NCI-H2196 (cell line): ENCODE measurements at regions not wholly inside any gene's neighbourhood (a gene's known extent, or its start where the extent isn't known, plus 50 kb on each side); places are given as distances from the start of the nearest gene placed in this dataset.
"Not testable (repeated sequence)": the region's sequence is repeated elsewhere in the genome, so short reads cannot be mapped to it uniquely, and the experiment has no call there.

Experiments
- DNase-seq: peaks from one replicate; lab custom pipeline; 2025; ENCODE audit not compliant: unreplicated experiment; lab: John Stamatoyannopoulos, UW

DNA sequence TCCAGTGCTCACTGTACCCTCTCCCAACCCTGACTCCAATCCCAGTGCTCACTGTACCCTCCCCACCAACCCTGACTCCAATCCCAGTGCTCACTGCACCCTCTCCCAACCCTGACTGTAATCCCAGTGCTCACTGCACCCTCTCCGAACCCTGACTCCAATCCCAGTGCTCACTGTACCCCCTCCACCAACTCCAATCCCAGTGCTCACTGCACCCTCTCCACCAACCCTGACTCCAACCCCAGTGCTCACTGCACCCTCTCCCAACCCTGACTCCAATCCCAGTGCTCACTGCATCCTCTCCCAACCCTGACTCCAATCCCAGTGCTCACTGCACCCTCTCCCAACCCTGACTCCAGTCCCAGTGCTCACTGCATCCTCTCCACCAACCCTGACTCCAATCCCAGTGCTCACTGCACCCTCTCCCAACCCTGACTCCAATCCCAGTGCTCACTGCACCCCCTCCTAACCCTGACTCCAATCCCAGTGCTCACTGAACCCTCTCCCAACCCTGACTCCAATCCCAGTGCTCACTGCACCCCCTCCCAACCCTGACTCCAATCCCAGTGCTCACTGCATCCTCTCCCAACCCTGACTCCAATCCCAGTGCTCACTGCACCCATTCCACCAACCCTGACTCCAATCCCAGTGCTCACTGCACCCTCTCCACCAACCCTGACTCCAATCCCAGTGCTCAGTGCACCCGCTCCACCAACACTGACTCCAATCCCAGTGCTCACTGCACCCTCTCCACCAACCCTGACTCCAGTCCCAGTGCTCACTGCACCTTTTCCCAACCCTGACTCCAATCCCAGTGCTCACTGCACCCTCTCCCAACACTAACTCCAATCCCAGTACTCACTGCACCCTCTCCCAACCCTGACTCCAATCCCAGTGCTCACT lies 136.3 kb upstream of the ZNF618 start:
- DNase-seq, result not testable (repeated sequence)

DNA sequence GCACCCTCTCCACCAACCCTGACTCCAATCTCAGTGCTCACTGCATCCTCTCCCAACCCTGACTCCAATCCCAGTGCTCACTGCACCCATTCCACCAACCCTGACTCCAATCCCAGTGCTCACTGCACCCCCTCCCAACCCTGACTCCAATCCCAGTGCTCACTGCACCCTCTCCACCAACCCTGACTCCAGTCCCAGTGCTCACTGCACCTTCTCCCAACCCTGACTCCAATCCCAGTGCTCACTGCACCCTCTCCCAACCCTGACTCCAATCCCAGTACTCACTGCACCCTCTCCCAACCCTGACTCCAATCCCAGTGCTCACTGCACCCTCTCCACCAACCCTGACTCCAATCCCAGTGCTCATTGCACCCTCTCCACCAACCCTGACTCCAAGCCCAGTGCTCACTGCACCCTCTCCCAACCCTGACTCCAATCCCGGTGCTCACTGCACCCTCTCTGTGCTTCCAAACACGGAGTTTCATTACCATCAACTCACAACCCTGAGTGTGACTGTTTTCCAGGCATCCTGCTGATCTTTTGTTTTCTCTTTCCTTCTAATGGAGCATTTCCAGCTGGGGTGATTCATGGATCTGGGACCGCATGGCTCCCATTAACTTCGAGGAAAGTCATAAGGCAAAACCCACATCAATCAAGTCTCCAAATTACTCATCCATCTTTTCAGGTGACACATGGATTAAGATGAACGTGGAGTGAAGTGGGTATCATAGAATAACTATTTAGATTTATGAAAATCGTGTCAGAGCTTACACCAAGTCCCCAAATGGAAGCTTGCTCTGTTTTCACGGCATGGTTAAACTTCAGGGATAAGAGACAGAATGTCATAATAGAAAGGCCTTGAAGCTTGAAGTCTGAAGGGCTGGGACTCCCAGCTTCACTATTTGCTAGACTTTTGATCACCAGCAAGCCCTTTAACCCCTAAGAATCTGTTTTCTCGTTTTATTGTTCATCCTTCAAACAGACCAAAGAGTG lies 135.3 kb upstream of the ZNF618 start:
- DNase-seq, result not testable (repeated sequence)

DNA sequence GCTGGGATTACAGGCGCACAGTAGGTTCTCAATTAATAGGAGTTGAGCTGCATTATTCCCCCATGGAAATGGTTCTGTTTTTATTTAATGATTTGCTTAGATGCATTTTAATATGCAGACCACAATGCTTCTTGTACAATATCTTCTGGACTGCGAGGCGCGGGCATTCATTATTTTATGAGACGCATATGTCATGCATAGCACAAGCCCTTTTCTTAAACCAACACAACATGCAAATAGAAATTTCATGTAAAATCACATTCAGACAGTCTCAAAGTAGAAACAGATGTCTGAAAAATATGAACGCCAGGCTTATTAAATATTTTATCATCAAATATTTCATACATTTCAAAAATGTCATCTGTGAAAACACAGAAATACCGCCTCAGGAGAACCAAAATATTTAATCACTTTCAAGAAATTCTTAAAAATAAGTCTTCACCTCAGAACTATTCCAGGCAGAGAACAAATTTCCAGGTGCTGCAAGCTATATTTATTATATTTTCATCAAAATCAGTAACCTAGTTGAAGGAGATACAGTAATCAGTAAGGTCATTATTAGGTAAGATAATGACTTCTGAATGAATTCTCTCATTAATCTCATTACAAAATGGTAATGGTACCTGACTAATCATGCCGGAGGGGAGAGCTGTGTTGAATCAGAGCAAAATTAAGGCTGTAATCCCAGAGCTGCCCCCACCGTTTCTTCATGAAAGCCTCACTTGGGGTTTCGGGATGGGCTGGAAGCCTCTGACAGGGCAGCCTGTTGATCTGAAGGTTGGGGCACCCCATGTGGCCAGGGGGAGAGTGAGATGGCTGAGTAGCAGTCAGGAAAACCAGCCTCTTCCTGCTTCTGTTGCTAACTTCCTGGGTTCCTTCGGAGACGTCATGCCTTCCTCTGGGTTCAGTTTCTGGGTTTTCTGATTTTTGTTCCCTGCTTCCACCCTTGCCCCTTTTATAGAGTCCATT lies 133.9 kb upstream of the ZNF618 start:
- DNase-seq, result no peak

DNA sequence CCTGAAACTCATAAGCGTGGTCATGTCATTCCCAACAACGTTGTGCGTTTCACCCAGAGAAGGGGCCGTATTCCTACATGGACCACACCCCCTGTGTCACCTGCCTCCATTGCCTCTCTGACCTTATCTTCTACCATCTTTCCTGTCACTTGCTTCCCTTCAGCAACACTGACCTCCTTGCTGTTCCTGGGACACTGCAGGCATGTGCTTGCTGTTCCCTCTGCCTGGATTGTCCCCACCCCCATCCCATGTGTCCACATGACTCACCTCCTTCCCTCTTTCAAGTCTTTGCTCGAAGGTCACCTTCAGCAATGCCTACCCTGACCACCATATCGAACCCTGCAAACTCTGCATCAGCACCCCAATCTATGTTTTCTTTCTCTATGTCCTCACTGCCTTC lies 133.2 kb upstream of the ZNF618 start:
- no peak for DNase-seq

DNA sequence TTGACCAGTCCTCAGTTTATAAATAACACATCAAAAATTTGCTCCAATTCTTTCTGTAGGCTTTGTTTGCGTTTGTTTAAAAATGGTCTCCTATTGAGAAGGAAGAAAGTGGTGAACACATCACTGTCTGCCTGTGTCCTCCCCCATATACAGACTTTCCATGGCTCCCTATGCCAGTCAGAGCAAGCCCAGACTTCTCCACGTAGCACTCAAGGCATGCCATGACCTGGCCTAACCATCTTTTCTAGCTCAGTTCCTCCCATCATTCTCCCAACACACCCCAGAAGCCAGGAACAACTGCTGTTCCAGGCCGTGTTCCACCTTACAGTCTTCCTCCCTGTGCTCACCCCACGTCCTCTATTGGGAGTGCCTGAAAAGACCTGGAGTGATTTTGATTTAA lies 129.6 kb upstream of the ZNF618 start:
- DNase-seq, result no peak

DNA sequence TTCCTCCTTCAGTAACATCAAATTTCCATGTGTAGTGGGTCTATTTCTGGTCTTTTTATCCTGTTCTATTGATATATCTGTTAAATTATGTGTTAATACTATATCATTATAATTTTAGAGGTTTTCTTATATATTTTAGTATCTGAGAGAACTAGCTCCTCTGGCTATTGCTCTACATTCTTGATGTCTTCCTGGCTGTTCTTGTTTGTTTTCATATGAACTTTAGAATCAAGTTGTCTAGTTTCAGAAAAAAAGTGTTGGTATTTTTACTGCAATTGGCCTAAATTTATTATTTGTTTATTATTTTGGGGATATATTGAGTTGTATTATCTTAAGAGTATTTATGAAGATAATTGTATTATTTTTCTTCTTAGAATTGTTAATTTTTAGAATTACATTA lies 128.0 kb upstream of the ZNF618 start:
- DNase-seq, result no peak

DNA sequence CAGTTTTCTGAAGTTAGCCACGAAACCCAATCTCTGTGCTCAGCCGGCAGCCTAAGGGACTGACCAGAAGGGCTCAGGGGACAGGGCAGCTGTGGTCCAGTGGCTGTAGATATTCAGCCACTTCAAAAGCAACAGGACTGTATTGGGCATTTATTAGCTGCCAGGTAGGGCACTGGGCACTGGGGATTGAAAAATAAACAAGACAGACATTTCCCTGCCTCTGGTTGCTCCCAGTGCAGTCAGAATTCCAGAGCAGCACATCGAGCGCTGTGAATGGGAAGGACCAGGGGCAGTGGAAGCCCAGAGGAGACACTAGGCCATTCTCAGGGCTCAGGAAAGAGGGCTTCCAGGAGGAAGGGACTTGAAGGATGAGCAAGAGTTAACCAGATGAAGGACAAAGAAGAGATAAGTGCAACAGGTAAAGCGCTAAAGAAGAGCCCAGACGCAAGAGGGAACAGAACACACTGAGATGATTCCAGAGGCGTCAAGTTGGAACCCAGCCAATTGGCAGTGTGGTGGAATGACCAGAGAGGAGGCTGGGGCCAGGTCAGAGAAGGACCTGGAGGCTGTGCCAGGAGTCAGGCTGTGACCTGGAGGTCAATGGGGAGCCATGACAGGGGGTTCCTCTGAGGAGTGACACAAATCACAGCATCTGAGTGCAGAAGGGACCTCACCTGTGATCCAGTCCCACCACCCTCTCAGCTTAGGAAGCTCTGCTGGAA lies 122.5 kb upstream of the ZNF618 start:
- no peak for DNase-seq

DNA sequence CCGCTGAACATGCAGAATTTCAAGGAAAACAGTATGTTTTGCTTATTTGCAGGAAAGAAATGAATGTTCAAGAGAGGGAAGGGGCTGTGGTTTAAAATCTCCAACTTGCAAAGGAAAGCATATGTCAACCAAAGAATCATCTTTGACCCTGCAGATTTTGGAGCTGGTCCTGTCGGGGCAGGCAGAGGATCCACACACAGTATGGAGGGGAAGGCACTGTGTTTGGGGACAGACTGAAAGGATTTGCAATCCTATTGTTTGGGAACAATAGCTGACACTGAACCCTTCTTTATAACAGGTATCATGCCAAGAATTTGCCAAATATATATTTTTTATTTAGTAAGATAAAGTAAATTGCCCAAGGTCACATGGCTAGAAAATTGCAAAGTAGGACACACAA lies 121.4 kb upstream of the ZNF618 start:
- DNase-seq, result no peak

DNA sequence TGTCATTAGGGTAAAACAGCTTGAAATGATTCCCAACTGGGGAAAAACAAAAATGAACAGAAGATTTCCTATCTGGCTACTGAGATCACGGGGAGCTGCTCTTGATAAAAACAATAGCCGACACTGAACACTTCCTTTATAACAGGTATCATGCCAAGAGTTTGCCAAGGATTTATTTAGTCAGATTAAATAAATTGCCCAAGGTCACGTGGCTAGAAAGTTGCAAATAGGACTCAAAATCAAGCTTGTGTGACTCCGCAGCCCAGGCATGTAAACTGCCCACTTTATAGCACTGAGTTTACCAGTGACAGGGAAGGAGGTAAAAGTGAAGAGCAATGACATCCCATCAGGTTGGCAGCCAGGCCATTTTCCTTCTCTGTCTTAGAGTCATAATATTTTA lies 120.7 kb upstream of the ZNF618 start:
- no peak for DNase-seq

DNA sequence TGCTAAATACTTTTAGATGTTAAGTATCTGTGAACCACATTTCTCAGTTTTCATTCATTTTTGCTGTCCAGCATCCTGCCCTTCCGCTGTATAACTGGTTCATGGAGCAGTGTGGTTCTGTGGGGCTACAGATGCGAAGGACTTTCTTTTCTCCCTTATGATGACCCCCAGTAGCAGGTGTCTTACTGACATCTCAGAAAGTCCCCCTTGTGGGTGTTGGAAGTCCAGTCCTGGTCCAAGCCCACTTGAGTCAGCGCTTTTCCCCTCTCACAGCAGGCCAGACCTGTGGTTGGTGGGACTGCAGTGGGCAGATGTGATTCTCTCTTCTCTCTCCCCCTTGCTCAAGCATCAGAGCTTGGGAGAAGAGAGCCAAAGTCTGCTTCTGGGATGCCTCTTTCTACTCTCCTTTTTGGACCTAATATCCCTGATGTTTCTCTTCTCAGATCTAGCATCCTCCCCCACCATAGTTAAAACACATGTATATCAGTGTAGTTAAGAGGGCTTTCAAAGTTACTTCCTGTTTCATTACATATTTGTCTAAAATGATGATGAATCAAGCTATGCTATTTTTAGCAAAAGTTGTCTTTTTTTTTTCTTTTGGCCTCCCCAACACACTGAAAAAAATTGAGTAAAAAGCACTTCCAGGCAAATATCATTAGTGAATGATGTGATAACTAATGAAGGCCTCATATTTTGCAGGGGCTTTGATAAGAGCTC lies 119.5 kb upstream of the ZNF618 start:
- no peak for DNase-seq

DNA sequence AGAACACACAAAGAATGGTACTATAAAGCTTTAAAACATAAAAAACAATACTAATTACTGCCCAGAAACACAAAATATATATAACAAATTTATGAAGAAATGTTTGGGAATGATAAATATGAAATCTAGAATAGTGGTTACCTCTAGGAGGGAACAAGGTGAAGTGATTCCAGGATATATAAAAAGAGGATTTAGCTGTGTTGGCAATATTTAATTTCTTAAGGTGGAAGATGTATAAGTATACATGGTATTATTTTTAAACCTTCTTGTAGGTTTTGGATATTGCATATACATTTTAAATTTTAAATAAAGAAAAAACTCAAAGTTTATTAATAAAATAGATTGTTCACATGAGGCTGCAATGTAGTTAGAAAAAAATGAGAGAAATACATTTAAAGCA lies 112.7 kb upstream of the ZNF618 start:
- no peak for DNase-seq

DNA sequence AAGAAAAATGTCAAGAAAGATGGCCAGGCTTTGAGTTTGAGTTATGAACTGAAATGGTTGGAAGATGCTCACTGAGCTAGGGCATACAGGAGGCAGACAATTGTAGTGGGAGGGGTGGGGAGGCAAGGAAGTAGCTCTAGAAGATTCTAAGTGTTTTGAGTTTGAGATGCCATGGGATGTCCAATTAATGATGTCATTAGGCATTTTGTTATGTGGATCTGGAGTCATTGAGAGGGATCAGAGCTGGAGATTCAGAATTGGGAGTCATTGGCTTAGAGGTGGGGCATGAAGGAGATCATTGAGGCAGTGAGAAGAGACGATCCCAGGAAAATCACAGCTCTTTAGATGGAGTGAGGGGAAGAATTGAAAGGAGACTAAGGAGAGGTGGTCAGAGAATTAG lies 111.5 kb upstream of the ZNF618 start:
- no peak for DNase-seq

DNA sequence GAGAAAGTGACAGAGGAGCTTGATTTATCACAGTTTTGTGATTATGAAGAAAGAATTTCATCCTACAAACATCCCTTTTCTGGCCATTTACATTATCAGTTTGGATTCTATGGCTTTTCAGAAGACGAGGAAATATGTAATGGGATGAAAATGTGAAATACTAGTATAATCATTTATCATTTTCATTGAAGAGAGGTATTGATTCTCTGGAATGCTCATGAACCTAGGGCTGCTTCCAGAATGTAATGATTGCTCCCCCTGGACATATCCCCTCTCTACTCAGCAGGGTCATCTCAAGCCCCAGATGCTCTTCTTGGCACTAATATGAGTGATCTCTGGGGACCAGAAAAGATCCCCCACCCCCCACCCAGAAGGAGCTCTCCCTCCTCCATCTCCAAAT lies 106.7 kb upstream of the ZNF618 start:
- DNase-seq, result no peak

DNA sequence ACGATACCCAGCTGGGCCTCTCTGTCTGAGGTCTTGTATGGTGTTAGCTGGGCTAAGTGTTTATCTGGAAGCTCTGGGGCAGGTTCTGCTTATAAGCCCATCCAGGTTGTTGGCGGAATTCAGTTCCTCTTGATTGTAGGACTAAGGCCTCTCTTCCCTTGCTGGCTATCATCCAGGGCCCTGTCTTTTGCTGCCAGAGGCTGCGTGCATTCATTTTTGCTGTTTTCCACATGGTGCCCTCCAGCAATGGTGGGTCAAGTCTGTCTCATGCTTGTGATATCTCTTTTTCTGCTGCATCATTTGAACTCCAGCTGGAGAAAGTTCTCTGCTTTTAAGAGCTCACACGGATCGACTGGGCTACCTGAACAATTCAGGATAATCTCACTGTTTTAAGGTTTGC lies 105.7 kb upstream of the ZNF618 start:
- DNase-seq, result no peak

DNA sequence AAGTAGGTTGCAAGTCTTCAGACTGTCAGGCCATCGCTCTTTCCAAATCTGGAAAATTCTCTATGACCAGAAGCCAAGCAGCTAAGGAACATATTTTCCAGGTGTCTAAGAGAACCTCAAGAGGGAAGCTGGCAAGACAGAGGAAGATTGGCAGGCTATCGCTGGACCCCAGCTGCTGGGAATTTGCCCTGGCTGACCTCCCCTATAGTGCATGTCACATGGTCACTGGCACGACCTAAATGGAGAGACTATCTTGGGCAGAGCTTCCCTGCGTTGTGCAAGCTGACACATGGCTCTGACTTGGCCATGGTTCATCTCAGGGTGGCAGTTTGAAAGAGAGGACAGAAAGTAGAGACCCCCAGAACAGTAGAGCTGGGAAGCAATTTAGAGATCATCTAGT lies 104.9 kb upstream of the ZNF618 start:
- no peak for DNase-seq

DNA sequence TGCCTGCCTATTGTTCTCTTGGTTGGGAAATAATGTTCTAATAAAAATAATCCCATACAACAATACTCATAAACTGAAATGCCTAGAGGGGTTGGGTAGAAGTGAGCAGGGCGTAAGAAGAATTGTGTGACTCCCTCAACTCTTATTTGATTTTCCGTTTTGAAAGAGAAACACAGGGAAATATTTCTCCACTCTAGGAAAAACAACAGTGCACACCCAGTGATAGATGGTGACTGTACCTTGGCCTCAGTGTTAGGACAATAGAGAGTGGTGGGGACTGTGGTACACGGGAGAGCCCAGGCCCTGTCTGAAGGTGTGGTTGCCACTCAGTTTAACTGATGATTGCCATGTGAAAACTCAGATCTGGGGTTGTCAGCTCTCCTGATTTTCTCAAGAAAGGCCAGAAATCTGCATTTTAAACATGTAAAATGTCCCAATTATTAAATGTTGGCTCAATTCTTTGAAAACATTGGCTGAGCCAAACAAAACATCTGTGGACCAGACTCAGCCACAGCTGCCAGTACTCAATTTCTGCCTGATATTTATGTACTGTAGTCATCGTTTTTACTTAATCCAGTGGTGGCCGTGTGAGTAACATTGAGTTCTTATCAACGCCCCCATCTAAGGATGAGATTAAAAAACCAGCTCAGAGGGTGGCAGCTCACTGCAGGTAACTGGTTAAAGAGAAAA lies 103.8 kb upstream of the ZNF618 start:
- DNase-seq, result no peak

DNA sequence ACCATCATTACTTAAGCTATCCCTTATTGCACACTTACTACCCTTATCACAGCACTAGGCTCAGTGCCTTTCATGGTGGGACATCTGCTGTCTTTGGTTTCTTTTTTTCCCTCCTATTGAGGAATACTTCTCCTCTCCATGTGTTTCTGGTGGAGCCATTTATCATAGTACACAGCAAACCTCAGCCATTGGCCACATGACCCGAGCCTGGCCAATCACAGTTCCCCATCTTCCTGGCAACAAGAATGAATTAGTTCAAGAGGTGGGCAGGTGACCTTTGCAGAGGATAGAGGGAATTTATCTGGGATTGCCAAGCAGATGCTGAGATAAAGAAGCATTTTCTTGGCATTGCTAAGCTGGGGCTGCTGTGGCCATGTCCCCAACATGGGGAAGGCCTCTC lies 101.1 kb upstream of the ZNF618 start:
- DNase-seq, result no peak

DNA sequence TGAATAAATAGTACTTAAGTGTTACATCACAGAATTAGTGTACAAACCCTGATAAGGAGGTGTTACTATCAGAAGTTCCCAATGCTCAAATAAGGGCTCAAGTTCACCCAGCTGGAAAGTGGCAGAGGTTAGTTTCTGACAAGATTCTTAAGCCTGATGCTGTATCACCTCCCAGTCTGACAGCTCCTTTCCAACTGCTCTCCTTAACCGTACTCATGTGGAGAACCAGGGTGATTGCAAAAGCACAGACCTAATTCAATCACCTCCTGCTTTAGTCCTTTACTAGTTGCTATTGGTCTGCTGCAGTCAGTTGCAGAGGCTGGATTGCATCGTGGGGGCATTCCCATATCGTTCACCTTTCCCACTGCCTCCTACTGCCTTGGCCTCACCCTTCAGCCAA lies 100.4 kb upstream of the ZNF618 start:
- DNase-seq, result no peak

DNA sequence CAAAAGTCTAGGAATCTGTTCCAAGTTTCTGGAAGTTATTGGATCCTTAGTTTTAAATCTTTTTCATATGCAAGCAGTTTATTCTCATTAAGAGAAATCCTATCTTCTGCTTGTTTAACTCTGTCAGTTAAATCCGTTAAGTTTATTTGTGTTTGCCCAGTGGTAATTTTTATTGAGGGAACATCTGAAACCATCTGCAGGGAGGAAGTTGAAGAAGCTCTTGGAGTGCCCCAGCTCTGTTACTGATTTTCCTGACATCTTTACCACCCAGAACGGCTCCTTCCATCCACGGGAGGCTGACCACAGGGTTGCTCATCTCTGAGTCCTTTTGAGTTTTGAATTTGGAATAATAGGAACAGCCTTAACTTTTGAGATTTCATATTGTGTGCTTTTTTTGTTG lies 99.9 kb upstream of the ZNF618 start:
- DNase-seq, result no peak
